IMR-90 (cell line): ENCODE measurements at regions not wholly inside any gene's neighbourhood (a gene's known extent, or its start where the extent isn't known, plus 50 kb on each side); places are given as distances from the start of the nearest gene placed in this dataset.

Source experiments
- ATAC-seq: fragments of 200-7000 bp; cut with Tn5 transposase; 2 replicates; pipeline ENCODE4 v1.9.1; 2020; ENCODE audit warnings: low read depth, mild to moderate bottlenecking, moderate library complexity
- BruUV-seq: library from RNA; stranded (reverse); fragments of 400-500 nt; replicated peaks from 2 replicates; lab custom pipeline; 2021; lab: Mats Ljungman, UMichigan
- CTCF ChIA-PET: fragments of 300-600 bp; formaldehyde crosslinking; extraction: SDS; loops from one replicate; lab custom pipeline; 2021; ENCODE audit warnings: antibody characterized with exemption; lab: Yijun Ruan, JAX
- POLR2A ChIA-PET: fragments of 300-600 bp; sonication (Branson Sonifier 250); formaldehyde crosslinking; loops from one replicate; lab custom pipeline; 2022; ENCODE audit warnings: antibody characterized with exemption; ENCODE audit not compliant: unreplicated experiment; lab: Charles Lee
- DNase-seq: peaks from one replicate; pipeline ENCODE4 v3.0.0; 2013
- H2AFZ ChIP-seq: replicated peaks from 2 replicates; pipeline ENCODE3; 2013; ENCODE audit warnings: low read length, mild to moderate bottlenecking; ENCODE audit not compliant: poor library complexity
- H2AK5ac ChIP-seq: 2 replicates; pipeline ENCODE4 v1.6.1; 2013; ENCODE audit warnings: low read depth, low read length, inconsistent platforms
- H2AK9ac ChIP-seq: replicated peaks from 2 replicates; pipeline ENCODE3; 2013; ENCODE audit warnings: mild to moderate bottlenecking, low read depth, low read length, moderate library complexity; ENCODE audit not compliant: poor library complexity
- H2BK120ac ChIP-seq: 2 replicates; pipeline ENCODE4 v1.6.1; 2013; ENCODE audit warnings: low read depth, low read length, inconsistent platforms
- H2BK15ac ChIP-seq: 3 replicates; pipeline ENCODE4 v1.6.1; 2013; ENCODE audit warnings: low read depth, low read length, inconsistent platforms
- H2BK20ac ChIP-seq: 2 replicates; pipeline ENCODE4 v1.6.1; 2013; ENCODE audit warnings: low read depth, mild to moderate bottlenecking, inconsistent platforms, low read length, moderate library complexity
- H2BK5ac ChIP-seq: 2 replicates; pipeline ENCODE4 v1.6.1; 2013; ENCODE audit warnings: mild to moderate bottlenecking, low read depth, low read length, inconsistent platforms; ENCODE audit not compliant: poor library complexity, severe bottlenecking
- H3K14ac ChIP-seq: replicated peaks from 2 replicates; pipeline ENCODE4 v1.6.1; 2013; ENCODE audit warnings: low read depth, low read length, inconsistent platforms
- H3K18ac ChIP-seq: 2 replicates; pipeline ENCODE4 v1.6.1; 2013; ENCODE audit warnings: low read depth, low read length, control low read depth
- H3K23ac ChIP-seq: 2 replicates; pipeline ENCODE4 v1.6.1; 2013; ENCODE audit warnings: low read depth, low read length, inconsistent platforms
- H3K27ac ChIP-seq: 2 replicates; pipeline ENCODE4 v1.5.1; 2013; ENCODE audit warnings: mild to moderate bottlenecking, control low read depth, low read length; ENCODE audit not compliant: insufficient read depth
- H3K27me3 ChIP-seq: 2 replicates; pipeline ENCODE4 v1.6.1; 2013; ENCODE audit warnings: low read length; ENCODE audit not compliant: control insufficient read depth, insufficient read depth
- H3K36me3 ChIP-seq: 2 replicates; pipeline ENCODE4 v1.6.1; 2013; ENCODE audit warnings: low read length, mixed read lengths; ENCODE audit not compliant: control insufficient read depth, insufficient read depth
- H3K4ac ChIP-seq: 2 replicates; pipeline ENCODE4 v1.6.1; 2013; ENCODE audit warnings: low read depth, low read length, inconsistent platforms
- H3K4me1 ChIP-seq: 2 replicates; pipeline ENCODE4 v1.6.1; 2013; ENCODE audit warnings: low read length, mixed read lengths; ENCODE audit not compliant: control insufficient read depth, insufficient read depth
- H3K4me2 ChIP-seq: 2 replicates; pipeline ENCODE4 v1.6.1; 2013; ENCODE audit warnings: low read depth, mild to moderate bottlenecking, control low read depth, low read length, moderate library complexity
- H3K4me3 ChIP-seq: 2 replicates; pipeline ENCODE4 v1.5.1; 2013; ENCODE audit warnings: low read depth, mild to moderate bottlenecking, control low read depth, low read length, moderate library complexity; ENCODE audit not compliant: insufficient read depth
- H3K56ac ChIP-seq: 2 replicates; pipeline ENCODE4 v1.6.1; 2013; ENCODE audit warnings: low read length, inconsistent platforms; ENCODE audit not compliant: insufficient read depth; ENCODE audit errors: extremely low read depth
- H3K79me1 ChIP-seq, 2 experiments: 2 replicates each; pipeline ENCODE4 v1.6.1; 2013; ENCODE audit warnings: low read length in 2 of 2, inconsistent platforms in 1 of 2, low read depth in 1 of 2
- H3K9ac ChIP-seq: 2 replicates; pipeline ENCODE4 v1.6.1; 2013; ENCODE audit warnings: low read depth, low read length, control low read depth
- H3K9me1 ChIP-seq: 2 replicates; pipeline ENCODE4 v1.6.1; 2013; ENCODE audit warnings: low read length, inconsistent platforms; ENCODE audit not compliant: insufficient read depth
- H3K9me3 ChIP-seq: 2 replicates; pipeline ENCODE4 v1.6.1; 2013; ENCODE audit warnings: low read length; ENCODE audit not compliant: control insufficient read depth, insufficient read depth
- H4K20me1 ChIP-seq: 2 replicates; pipeline ENCODE4 v1.6.1; 2013; ENCODE audit warnings: low read length, inconsistent platforms; ENCODE audit not compliant: insufficient read depth
- H4K5ac ChIP-seq: 2 replicates; pipeline ENCODE4 v1.6.1; 2013; ENCODE audit warnings: mild to moderate bottlenecking, low read depth, low read length, control low read depth
- H4K8ac ChIP-seq, 2 experiments: 2 replicates each; pipeline ENCODE4 v1.6.1; 2013; ENCODE audit warnings: low read depth in 2 of 2, low read length in 2 of 2, control low read depth in 1 of 2, inconsistent platforms in 1 of 2
- H4K91ac ChIP-seq: 2 replicates; pipeline ENCODE4 v1.6.1; 2013; ENCODE audit warnings: low read depth, low read length, inconsistent platforms; ENCODE audit not compliant: insufficient read depth
- BHLHE40 ChIP-seq: fragments of 150-350 bp; IDR thresholded peaks from 2 replicates; pipeline ENCODE4 v1.6.1; 2016; ENCODE audit warnings: mild to moderate bottlenecking, low read depth, low read length
- CEBPB ChIP-seq: IDR thresholded peaks from 2 replicates; pipeline ENCODE4 v1.6.1; 2012; ENCODE audit warnings: low read depth, low read length, improper control_type of control experiment
- CHD1 ChIP-seq: IDR thresholded peaks from 2 replicates; pipeline ENCODE4 v1.6.1; 2012; ENCODE audit warnings: low read depth, low read length, improper control_type of control experiment
- MAFK ChIP-seq: IDR thresholded peaks from 2 replicates; pipeline ENCODE4 v1.6.1; 2012; ENCODE audit warnings: low read depth, low read length, improper control_type of control experiment
- MAZ ChIP-seq: IDR thresholded peaks from 2 replicates; pipeline ENCODE4 v1.6.1; 2012; ENCODE audit warnings: low read depth, mild to moderate bottlenecking, low read length, improper control_type of control experiment, moderate library complexity, borderline replicate concordance
- NFE2L2 ChIP-seq: fragments of 150-350 bp; IDR thresholded peaks from 2 replicates; pipeline ENCODE4 v1.6.1; 2016; ENCODE audit warnings: low read depth, mild to moderate bottlenecking, low read length
- RFX5 ChIP-seq: IDR thresholded peaks from 2 replicates; pipeline ENCODE4 v1.8.0; 2012; ENCODE audit warnings: low read depth, mild to moderate bottlenecking, low read length, moderate library complexity
- USF2 ChIP-seq: fragments of 150-350 bp; IDR thresholded peaks from 2 replicates; pipeline ENCODE4 v1.6.1; 2017; ENCODE audit warnings: mild to moderate bottlenecking, antibody characterized with exemption, low read length, low read depth
- WGBS, 2 experiments: methylation state at CpG; one replicate each; pipeline versions ENCODE4 v1.1.5 to v1.1.7; 2013; ENCODE audit warnings: missing lambda C conversion rate in 2 of 2; ENCODE audit not compliant: insufficient read length in 1 of 2; ENCODE audit errors: extremely low coverage in 2 of 2; 5-methylcytosine and 5-hydroxymethylcytosine counted together
- dilution Hi-C: fragments of 300-500 bp; cut with HindIII; formaldehyde crosslinking; loops from one replicate; pipeline ENCODE4 v1.14.3; 2018; ENCODE audit warnings: low sequenced_read_pairs; ENCODE audit not compliant: unreplicated experiment
- in situ Hi-C: fragments of 300-500 bp; cut with MboI; formaldehyde crosslinking; loops from 3 replicates; pipeline ENCODE4 v1.14.3; 2019; ENCODE audit warnings: low sequenced_read_pairs, inconsistent platforms, mixed read lengths
- intact Hi-C: fragments of 100-400 bp; cut with micrococcal nuclease; formaldehyde crosslinking; loops from 2 replicates; pipeline ENCODE4 v1.10.0; 2022

DNA sequence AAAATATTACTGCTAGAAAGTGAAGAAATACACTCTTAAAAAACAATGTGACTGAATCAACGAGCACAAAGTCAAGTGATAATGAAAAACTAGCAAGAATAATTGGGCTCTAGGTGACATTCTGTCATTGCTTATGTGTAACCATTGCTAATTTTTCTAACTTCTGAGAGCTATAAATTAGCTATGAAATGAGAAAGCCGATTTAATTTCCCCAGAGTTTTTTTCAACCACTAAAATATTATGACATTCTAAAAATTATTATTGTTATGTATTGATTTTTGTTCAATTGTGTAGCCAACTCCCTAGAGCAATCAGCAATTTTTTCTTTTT lies 458.6 kb upstream of the ATXN8OS start:
- no TSS peak for BruUV-seq
- H3K56ac ChIP-seq = no peak overlapping the region
- H3K9ac ChIP-seq = no peak overlapping the region
- H2BK20ac ChIP-seq = no peak overlapping the region
- H2BK120ac ChIP-seq = no peak overlapping the region
- no peak overlapping the region for H2BK5ac ChIP-seq
- H4K20me1 ChIP-seq = no peaks in the 10 kb centered on the region
- no peaks in the 10 kb centered on the region for H3K9me1 ChIP-seq
- H3K9me3 ChIP-seq = peaks cover 10% of the 10 kb centered on the region
- no peaks in the 10 kb centered on the region for H3K79me1 ChIP-seq
- no peak overlapping the region for H3K4ac ChIP-seq
- H4K91ac ChIP-seq = no peak overlapping the region
- no peak for TF ChIP-seq USF2
- TF ChIP-seq MAZ = no peak
- no peak for TF ChIP-seq CHD1
- TF ChIP-seq CEBPB = no peak
- TF ChIP-seq RFX5 = no peak
- no peak for TF ChIP-seq MAFK
- TF ChIP-seq NFE2L2 = no peak
- no peak for TF ChIP-seq BHLHE40
- dilution Hi-C loops = no loop called here
- no CpG with 5 or more reads among the region's 2 CpGs for WGBS, 2 experiments
- no peak overlapping the region for H3K4me2 ChIP-seq
- H2AK9ac ChIP-seq = no peak overlapping the region
- no peak overlapping the region for H3K18ac ChIP-seq
- in situ Hi-C loops = no loop called here
- H2AK5ac ChIP-seq = no peak overlapping the region
- no peaks in the 10 kb centered on the region for H3K4me1 ChIP-seq
- H3K36me3 ChIP-seq = no peaks in the 10 kb centered on the region
- no peak overlapping the region for H3K4me3 ChIP-seq
- no peak overlapping the region for H2AFZ ChIP-seq
- no peak overlapping the region for H2BK15ac ChIP-seq
- DNase-seq (no peak), ATAC-seq (no peak)
- CTCF ChIA-PET = no interaction called here
- POLR2A ChIA-PET = no interaction called here
- no peak overlapping the region for H4K8ac ChIP-seq
- no peak overlapping the region for H3K23ac ChIP-seq
- H4K5ac ChIP-seq = no peak overlapping the region
- H3K27ac ChIP-seq = no peak overlapping the region
- no peak overlapping the region for H3K14ac ChIP-seq
- no peaks in the 10 kb centered on the region for H3K27me3 ChIP-seq
- intact Hi-C loops = no loop called here
